K562 (cell line): ENCODE measurements at regions not wholly inside any gene's neighbourhood (a gene's known extent, or its start where the extent isn't known, plus 50 kb on each side); places are given as distances from the start of the nearest gene placed in this dataset.

ENCODE experiments used
- ATAC-seq: fragments of 200-7000 bp; cut with Tn5 transposase; 3 replicates; pipeline ENCODE4 v1.9.1; 2020; ENCODE audit warnings: moderate library complexity
- BruUV-seq: library from RNA; stranded (reverse); fragments of 400-500 nt; replicated peaks from 2 replicates; lab custom pipeline; 2021; lab: Mats Ljungman, UMichigan
- CTCF ChIA-PET: fragments of 300-600 bp; formaldehyde crosslinking; extraction: SDS; loops from one replicate; lab custom pipeline; 2021; ENCODE audit warnings: low intra/inter-chr PET ratio; lab: Yijun Ruan, JAX
- POLR2A ChIA-PET: fragments of 300-600, 350-650 bp; sonication (Branson Sonifier 250); formaldehyde crosslinking; extraction: SDS; loops from one replicate; lab custom pipeline; 2021; ENCODE audit warnings: antibody characterized with exemption, inconsistent platforms; lab: Yijun Ruan, JAX
- DNase-seq, 4 experiments: peaks; one replicate each; pipeline versions ENCODE4 v3.0.0 to v3.0.0-alpha.2; 2011 to 2018; ENCODE audit warnings: low spot score in 3 of 4, mixed read lengths in 3 of 4; ENCODE audit errors: extremely low read depth in 1 of 4
- FAIRE-seq: peaks from 2 replicates; lab custom pipeline; 2011; peaks lifted over from hg19 to GRCh38; lab: Jason Lieb, UNC
- H2AFZ ChIP-seq: 2 replicates; pipeline ENCODE4 v1.6.0; 2011; ENCODE audit warnings: low read depth, low read length, control low read depth, inconsistent platforms
- H3K27ac ChIP-seq: fragments of 200-600 bp; 3 replicates; pipeline ENCODE4 v1.8.0; 2011; ENCODE audit warnings: low read depth, mild to moderate bottlenecking, control low read depth, inconsistent platforms, low read length, moderate library complexity, mixed read lengths; ENCODE audit errors: extremely low read depth
- H3K27me3 ChIP-seq, 2 experiments: fragments of 300-600 bp in 1 of 2; 2 replicates in 1 of 2; 3 replicates in 1 of 2; pipeline versions ENCODE4 v1.6.0 to v1.8.0; 2011; ENCODE audit warnings: inconsistent platforms in 2 of 2, low read length in 2 of 2, mild to moderate bottlenecking in 1 of 2, mixed read lengths in 1 of 2, moderate library complexity in 1 of 2; ENCODE audit not compliant: control insufficient read depth in 2 of 2, insufficient read depth in 2 of 2
- H3K36me3 ChIP-seq: fragments of 300-600 bp; 3 replicates; pipeline ENCODE4 v1.8.0; 2011; ENCODE audit warnings: mild to moderate bottlenecking, low read length, inconsistent platforms; ENCODE audit not compliant: control insufficient read depth, insufficient read depth
- H3K4me1 ChIP-seq, 2 experiments: fragments of 200-600 bp in 1 of 2; replicated peaks in 1 of 2; 2 replicates in 1 of 2; 3 replicates in 1 of 2; pipeline versions ENCODE4 v1.5.1 to v1.8.0; 2011; ENCODE audit warnings: inconsistent platforms in 2 of 2, low read length in 2 of 2, mild to moderate bottlenecking in 1 of 2, mixed read lengths in 1 of 2, moderate library complexity in 1 of 2; ENCODE audit not compliant: control insufficient read depth in 2 of 2, insufficient read depth in 2 of 2
- H3K4me2 ChIP-seq: 2 replicates; pipeline ENCODE4 v1.6.1; 2011; ENCODE audit warnings: low read length, control low read depth, inconsistent platforms, mixed read lengths; ENCODE audit not compliant: insufficient read depth
- H3K4me3 ChIP-seq: fragments of 200-600 bp; sonication (generic), shearing (Covaris generic); 2 replicates; pipeline ENCODE4 v1.5.1; 2016; ENCODE audit warnings: control low read depth, inconsistent platforms
- H3K79me2 ChIP-seq: fragments of 200-600 bp; 3 replicates; pipeline ENCODE4 v1.8.0; 2011; ENCODE audit warnings: low read length, inconsistent platforms; ENCODE audit not compliant: control insufficient read depth, insufficient read depth
- H3K9ac ChIP-seq, 2 experiments: 2 replicates each; pipeline versions ENCODE4 v1.6.0 to v1.6.1; 2011; ENCODE audit warnings: low read depth in 2 of 2, low read length in 2 of 2, control low read depth in 1 of 2, inconsistent platforms in 1 of 2, mild to moderate bottlenecking in 1 of 2, mixed read lengths in 1 of 2; ENCODE audit not compliant: insufficient read depth in 1 of 2
- H3K9me1 ChIP-seq: one replicate; pipeline ENCODE4 v1.6.0; 2011; ENCODE audit warnings: inconsistent platforms, mild to moderate bottlenecking, low read length, moderate library complexity; ENCODE audit not compliant: control insufficient read depth, insufficient read depth
- H3K9me3 ChIP-seq: replicated peaks from 2 replicates; pipeline ENCODE4 v1.5.1; 2011; ENCODE audit warnings: low read depth, low read length, inconsistent platforms; ENCODE audit not compliant: control insufficient read depth, insufficient read depth
- H4K20me1 ChIP-seq: replicated peaks from 2 replicates; pipeline ENCODE4 v1.6.1; 2011; ENCODE audit warnings: low read length, inconsistent platforms, mixed read lengths; ENCODE audit not compliant: control insufficient read depth, insufficient read depth
- CBX1 ChIP-seq: sonication (generic); IDR thresholded peaks from 2 replicates; pipeline ENCODE4 v1.6.1; 2016; ENCODE audit warnings: antibody characterized with exemption, low read depth, mild to moderate bottlenecking
- CREB5 ChIP-seq: fragments of 250-450 bp; sonication (Bioruptor Pico); IDR thresholded peaks from 2 replicates; pipeline ENCODE4 v1.5.0; 2020; ENCODE audit warnings: mild to moderate bottlenecking
- EHMT2 ChIP-seq: fragments of 450-650 bp; IDR thresholded peaks from 2 replicates; pipeline ENCODE4 v1.6.1; 2018; ENCODE audit warnings: antibody characterized with exemption
- GTF2F1 ChIP-seq: IDR thresholded peaks from 2 replicates; pipeline ENCODE4 v1.6.1; 2011; ENCODE audit warnings: low read depth, low read length, improper control_type of control experiment
- MED1 ChIP-seq: sonication (generic); formaldehyde crosslinking; IDR thresholded peaks from 2 replicates; pipeline ENCODE4 v1.8.1; 2023; ENCODE audit warnings: missing genetic modification reagents, borderline replicate concordance
- POLR2H ChIP-seq: IDR thresholded peaks from 2 replicates; pipeline ENCODE4 v1.6.1; 2016; ENCODE audit warnings: missing genetic modification characterization, low read depth, mild to moderate bottlenecking, control low read depth, missing compliant biosample characterization, moderate library complexity
- RB1 ChIP-seq: fragments of 450-650 bp; IDR thresholded peaks from 2 replicates; pipeline ENCODE4 v1.6.1; 2017; ENCODE audit warnings: low read depth, mild to moderate bottlenecking
- SNRNP70 ChIP-seq: fragments of 200-400 bp; formaldehyde crosslinking; optimal IDR thresholded peaks from 2 replicates; pipeline ENCODE3; 2017; ENCODE audit warnings: low read depth, low read length
- STAG1 ChIP-seq: sonication (generic); formaldehyde crosslinking; IDR thresholded peaks from 2 replicates; pipeline ENCODE4 v1.5.0; 2020; ENCODE audit warnings: missing genetic modification reagents, borderline replicate concordance
- UBTF ChIP-seq, 2 experiments: IDR thresholded peaks; 2 replicates each; pipeline ENCODE4 v1.6.1; 2012; ENCODE audit warnings: improper control_type of control experiment in 2 of 2, low read depth in 2 of 2, low read length in 2 of 2, borderline replicate concordance in 1 of 2
- YBX1 ChIP-seq: fragments of 450-650 bp; IDR thresholded peaks from 2 replicates; pipeline ENCODE4 v1.7.1; 2016; ENCODE audit warnings: mild to moderate bottlenecking
- ZNF311 ChIP-seq: fragments of 250-450 bp; sonication (Bioruptor Pico); IDR thresholded peaks from 2 replicates; pipeline ENCODE4 v1.4.0; 2020; ENCODE audit warnings: mild to moderate bottlenecking, moderate library complexity
- ZNF408 ChIP-seq: fragments of 250-450 bp; sonication (Bioruptor Pico); IDR thresholded peaks from 2 replicates; pipeline ENCODE4 v1.4.0; 2020; ENCODE audit warnings: low read depth, mild to moderate bottlenecking, moderate library complexity
- ZNF583 ChIP-seq: fragments of 250-450 bp; sonication (Bioruptor Pico); IDR thresholded peaks from 2 replicates; pipeline ENCODE4 v1.4.0; 2020
- ZNF766 ChIP-seq: fragments of 200-800 bp; sonication (Bioruptor generic); conservative IDR thresholded peaks from 2 replicates; pipeline ENCODE4 v1.6.1; 2016; ENCODE audit warnings: missing genetic modification characterization, missing compliant biosample characterization
- WGBS: fragments of 100-300 bp; shearing (Covaris generic); methylation state at CpG from one replicate; pipeline ENCODE4 v1.1.6; 2016; ENCODE audit warnings: low coverage, mixed read lengths; ENCODE audit not compliant: insufficient coverage; ENCODE audit errors: missing lambda C conversion rate; 5-methylcytosine and 5-hydroxymethylcytosine counted together
- in situ Hi-C: fragments of 300-500 bp; cut with MboI; formaldehyde crosslinking; loops from 4 replicates; pipeline ENCODE4 v1.15.0; 2018; ENCODE audit warnings: inconsistent platforms, mixed read lengths
- intact Hi-C: fragments of 100-400 bp; cut with micrococcal nuclease; formaldehyde crosslinking; loops from 2 replicates; pipeline ENCODE4 v1.14.2; 2022
- TF ChIP-seq, protein P1 (sequence below): sonication (generic); formaldehyde crosslinking; IDR thresholded peaks from 2 replicates; pipeline ENCODE4 v1.8.0; 2022; ENCODE audit warnings: mild to moderate bottlenecking, low read depth, missing genetic modification reagents
- TF ChIP-seq, protein P2 (sequence below), 3 experiments: fragments of 200-800 bp in 1 of 3; sonication (Bioruptor generic) in 1 of 3; sonication (generic) in 1 of 3; formaldehyde crosslinking in 1 of 3; IDR thresholded peaks; 2 replicates each; pipeline versions ENCODE4 v1.6.1 to v1.8.0; 2016 to 2022; ENCODE audit warnings: mild to moderate bottlenecking in 2 of 3, missing compliant biosample characterization in 2 of 3, missing genetic modification characterization in 2 of 3, missing genetic modification reagents in 1 of 3

GRCh38 chr9:1129382-1129781 is 79.2 kb downstream of the DMRT2 start (continued):
- TF ChIP-seq ZNF408 (CRISPR knock-in tag), result no peak
- TF ChIP-seq, protein P1, sequence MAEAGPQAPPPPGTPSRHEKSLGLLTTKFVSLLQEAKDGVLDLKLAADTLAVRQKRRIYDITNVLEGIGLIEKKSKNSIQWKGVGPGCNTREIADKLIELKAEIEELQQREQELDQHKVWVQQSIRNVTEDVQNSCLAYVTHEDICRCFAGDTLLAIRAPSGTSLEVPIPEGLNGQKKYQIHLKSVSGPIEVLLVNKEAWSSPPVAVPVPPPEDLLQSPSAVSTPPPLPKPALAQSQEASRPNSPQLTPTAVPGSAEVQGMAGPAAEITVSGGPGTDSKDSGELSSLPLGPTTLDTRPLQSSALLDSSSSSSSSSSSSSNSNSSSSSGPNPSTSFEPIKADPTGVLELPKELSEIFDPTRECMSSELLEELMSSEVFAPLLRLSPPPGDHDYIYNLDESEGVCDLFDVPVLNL (CRISPR knock-in tag), result no peak
- TF ChIP-seq, protein P2, sequence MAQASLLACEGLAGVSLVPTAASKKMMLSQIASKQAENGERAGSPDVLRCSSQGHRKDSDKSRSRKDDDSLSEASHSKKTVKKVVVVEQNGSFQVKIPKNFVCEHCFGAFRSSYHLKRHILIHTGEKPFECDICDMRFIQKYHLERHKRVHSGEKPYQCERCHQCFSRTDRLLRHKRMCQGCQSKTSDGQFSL (CRISPR knock-in tag; IDR thresholded peaks at IDR 0.05), result no peak
- TF ChIP-seq, protein P2 (tag; IDR thresholded peaks at IDR 0.05), result no peak
- no peak for TF ChIP-seq GTF2F1
- no peak for TF ChIP-seq ZNF766 (CRISPR knock-in tag)

DNA sequence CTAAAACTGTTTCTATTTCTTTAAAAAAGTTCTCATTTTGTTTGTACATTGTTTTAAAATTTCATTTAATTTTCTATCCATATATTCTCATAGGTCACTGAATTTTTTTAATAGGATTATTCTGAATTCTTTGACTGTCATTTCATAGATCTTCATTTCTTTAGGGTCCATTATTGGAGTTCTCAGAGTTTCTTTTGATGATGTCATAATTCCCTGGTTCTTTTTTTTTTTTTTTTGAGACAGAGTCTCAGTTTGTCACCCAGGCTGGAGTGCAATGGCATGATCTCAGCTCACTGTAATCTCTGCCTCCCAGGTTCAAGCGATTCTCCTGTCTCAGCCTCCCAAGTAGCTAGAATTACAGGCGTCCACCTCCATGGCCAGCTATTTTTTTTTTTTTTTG is 89.9 kb downstream of the DMRT2 start:
- no TSS peak for BruUV-seq
- Histone ChIP-seq H3K4me1 (no peaks in the 10 kb centered on the region), H3K36me3 (no peaks in the 10 kb centered on the region), H2AFZ (no peak overlapping the region), H3K4me3 (no peak overlapping the region), H3K9me3 (no peaks in the 10 kb centered on the region), H3K9me1 (no peaks in the 10 kb centered on the region), H3K4me2 (no peak overlapping the region), H3K27me3 (no peaks in the 10 kb centered on the region), H3K9ac (no peak overlapping the region), H4K20me1 (no peaks in the 10 kb centered on the region), H3K27ac (no peak overlapping the region), H3K79me2 (no peaks in the 10 kb centered on the region)
- WGBS, result 0% methylated on average over 2 of the region's 2 CpGs
- ATAC-seq, result no peak
- DNase-seq, result no peak
- no peak for FAIRE-seq
- in situ Hi-C loops (no loop called here), intact Hi-C loops (no loop called here)
- POLR2A ChIA-PET, result no interaction called here
- CTCF ChIA-PET, result no interaction called here
- TF ChIP-seq ZNF583 (no peak), GTF2F1 (no peak), CBX1 (no peak), POLR2H (tag) (no peak), EHMT2 (no peak), YBX1 (no peak), ZNF311 (no peak), UBTF (IDR thresholded peaks at IDR 0.05; ENCODE audit: borderline replicate concordance in 1 of 2, low read depth in 2 of 2, low read length in 2 of 2) (no peak), STAG1 (CRISPR knock-in tag) (no peak), SNRNP70 (no peak), RB1 (no peak), CREB5 (no peak), MED1 (CRISPR knock-in tag) (no peak)
